SK-N-SH treated with all-trans-retinoic acid at 6 μM for 48 hours (cell line): ENCODE measurements at regions not wholly inside any gene's neighbourhood (a gene's known extent, or its start where the extent isn't known, plus 50 kb on each side); places are given as distances from the start of the nearest gene placed in this dataset.

Experiments
- ATAC-seq: fragments of 200-7000 bp; cut with Tn5 transposase; 3 replicates; pipeline ENCODE4 v1.9.1; 2020; ENCODE audit warnings: mild to moderate bottlenecking, moderate library complexity
- ARNTL ChIP-seq: fragments of 450-650 bp; formaldehyde crosslinking; IDR thresholded peaks from 2 replicates; pipeline ENCODE4 v1.5.0; 2020; ENCODE audit warnings: low read depth, mild to moderate bottlenecking, moderate library complexity, borderline replicate concordance
- BACH2 ChIP-seq: fragments of 250-450 bp; sonication (Bioruptor Pico); IDR thresholded peaks from 2 replicates; pipeline ENCODE4 v1.9.0; 2021; ENCODE audit warnings: mild to moderate bottlenecking, borderline replicate concordance
- CSDC2 ChIP-seq: fragments of 250-450 bp; sonication (Bioruptor Pico); IDR thresholded peaks from 2 replicates; pipeline ENCODE4 v1.5.0; 2020; ENCODE audit warnings: mild to moderate bottlenecking, moderate library complexity
- CSRNP3 ChIP-seq: fragments of 250-450 bp; sonication (Bioruptor Pico); IDR thresholded peaks from 2 replicates; pipeline ENCODE4 v1.5.1; 2021; ENCODE audit warnings: mild to moderate bottlenecking, moderate library complexity
- ESRRG ChIP-seq: fragments of 250-450 bp; sonication (Bioruptor Pico); IDR thresholded peaks from 2 replicates; pipeline ENCODE4 v1.6.1; 2021; ENCODE audit warnings: mild to moderate bottlenecking
- GLIS3 ChIP-seq: fragments of 250-450 bp; sonication (Bioruptor Pico); IDR thresholded peaks from 2 replicates; pipeline ENCODE4 v1.5.0; 2020; ENCODE audit warnings: mild to moderate bottlenecking, moderate library complexity
- OSR1 ChIP-seq: fragments of 250-450 bp; sonication (Bioruptor Pico); IDR thresholded peaks from 2 replicates; pipeline ENCODE4 v1.8.0; 2022; ENCODE audit warnings: moderate library complexity, mild to moderate bottlenecking, inconsistent platforms
- PATZ1 ChIP-seq: fragments of 250-450 bp; sonication (Bioruptor Pico); IDR thresholded peaks from 2 replicates; pipeline ENCODE4 v1.8.0; 2020; ENCODE audit warnings: mild to moderate bottlenecking, moderate library complexity, borderline replicate concordance
- POU6F1 ChIP-seq: fragments of 250-450 bp; sonication (Bioruptor Pico); IDR thresholded peaks from 2 replicates; pipeline ENCODE4 v1.8.0; 2021; ENCODE audit warnings: low read depth, mild to moderate bottlenecking, moderate library complexity, borderline replicate concordance
- PPARA ChIP-seq: fragments of 250-450 bp; sonication (Bioruptor Pico); IDR thresholded peaks from 2 replicates; pipeline ENCODE4 v1.5.0; 2020; ENCODE audit warnings: mild to moderate bottlenecking, borderline replicate concordance
- RARB ChIP-seq: fragments of 250-450 bp; sonication (Bioruptor Pico); IDR thresholded peaks from 2 replicates; pipeline ENCODE4 v1.8.0; 2021; ENCODE audit warnings: mild to moderate bottlenecking, moderate library complexity
- SNAI2 ChIP-seq: fragments of 250-450 bp; sonication (Bioruptor Pico); IDR thresholded peaks from 2 replicates; pipeline ENCODE4 v1.5.0; 2020; ENCODE audit warnings: mild to moderate bottlenecking, moderate library complexity
- TCF4 ChIP-seq: fragments of 250-450 bp; sonication (Bioruptor Pico); IDR thresholded peaks from 2 replicates; pipeline ENCODE4 v1.8.0; 2021; ENCODE audit warnings: mild to moderate bottlenecking, moderate library complexity, borderline replicate concordance
- TOX ChIP-seq: fragments of 250-450 bp; sonication (Bioruptor Pico); IDR thresholded peaks from 2 replicates; pipeline ENCODE4 v1.8.0; 2021; ENCODE audit warnings: mild to moderate bottlenecking, moderate library complexity, borderline replicate concordance
- ZC3H10 ChIP-seq: fragments of 250-450 bp; sonication (Bioruptor Pico); IDR thresholded peaks from 2 replicates; pipeline ENCODE4 v1.5.1; 2021; ENCODE audit warnings: mild to moderate bottlenecking, moderate library complexity
- ZFP30 ChIP-seq: fragments of 450-650 bp; formaldehyde crosslinking; IDR thresholded peaks from 2 replicates; pipeline ENCODE4 v1.5.0; 2022; ENCODE audit warnings: mild to moderate bottlenecking, moderate library complexity
- ZNF565 ChIP-seq: fragments of 450-650 bp; formaldehyde crosslinking; conservative IDR thresholded peaks from 2 replicates; pipeline ENCODE4 v1.5.0; 2020; ENCODE audit warnings: low read depth, mild to moderate bottlenecking, moderate library complexity
- ZNF70 ChIP-seq: fragments of 450-650 bp; formaldehyde crosslinking; IDR thresholded peaks from 2 replicates; pipeline ENCODE4 v1.5.0; 2020; ENCODE audit warnings: mild to moderate bottlenecking, moderate library complexity
- ZNF8 ChIP-seq: fragments of 450-650 bp; formaldehyde crosslinking; IDR thresholded peaks from 2 replicates; pipeline ENCODE4 v1.5.0; 2020; ENCODE audit warnings: mild to moderate bottlenecking, moderate library complexity
- TF ChIP-seq, protein P1 (sequence below): fragments of 250-450 bp; sonication (Bioruptor Pico); IDR thresholded peaks from 2 replicates; pipeline ENCODE4 v1.5.1; 2020; ENCODE audit warnings: low read depth, mild to moderate bottlenecking, moderate library complexity
- TF ChIP-seq, protein P2 (sequence below): fragments of 250-450 bp; sonication (Bioruptor Pico); IDR thresholded peaks from 2 replicates; pipeline ENCODE4 v1.5.0; 2020; ENCODE audit warnings: mild to moderate bottlenecking, moderate library complexity

- TF ChIP-seq POU6F1 (CRISPR knock-in tag) (no peak), GLIS3 (CRISPR knock-in tag) (no peak), ZFP30 (CRISPR knock-in tag) (no peak), ARNTL (CRISPR knock-in tag) (no peak), CSDC2 (CRISPR knock-in tag) (no peak), PPARA (no peak), RARB (CRISPR knock-in tag) (no peak), BACH2 (CRISPR knock-in tag) (no peak), PATZ1 (CRISPR knock-in tag) (no peak), SNAI2 (CRISPR knock-in tag) (no peak), ZC3H10 (no peak), OSR1 (CRISPR knock-in tag) (no peak), TOX (CRISPR knock-in tag) (no peak)
- TF ChIP-seq, protein P1, sequence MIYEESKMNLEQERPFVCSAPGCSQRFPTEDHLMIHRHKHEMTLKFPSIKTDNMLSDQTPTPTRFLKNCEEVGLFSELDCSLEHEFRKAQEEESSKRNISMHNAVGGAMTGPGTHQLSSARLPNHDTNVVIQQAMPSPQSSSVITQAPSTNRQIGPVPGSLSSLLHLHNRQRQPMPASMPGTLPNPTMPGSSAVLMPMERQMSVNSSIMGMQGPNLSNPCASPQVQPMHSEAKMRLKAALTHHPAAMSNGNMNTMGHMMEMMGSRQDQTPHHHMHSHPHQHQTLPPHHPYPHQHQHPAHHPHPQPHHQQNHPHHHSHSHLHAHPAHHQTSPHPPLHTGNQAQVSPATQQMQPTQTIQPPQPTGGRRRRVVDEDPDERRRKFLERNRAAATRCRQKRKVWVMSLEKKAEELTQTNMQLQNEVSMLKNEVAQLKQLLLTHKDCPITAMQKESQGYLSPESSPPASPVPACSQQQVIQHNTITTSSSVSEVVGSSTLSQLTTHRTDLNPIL (CRISPR knock-in tag): no peak
These were observed 128.6 kb downstream of the ZFP36L2 start for GRCh38 chr2:43097644-43098408.

GRCh38 chr2:43095533-43096295 lies 130.7 kb downstream of the ZFP36L2 start:
- TF ChIP-seq CSDC2 (CRISPR knock-in tag) (no peak), ESRRG (CRISPR knock-in tag) (no peak), BACH2 (CRISPR knock-in tag) (no peak), CSRNP3 (CRISPR knock-in tag) (no peak), ZFP30 (CRISPR knock-in tag) (no peak), ZNF8 (CRISPR knock-in tag) (no peak), SNAI2 (CRISPR knock-in tag) (no peak), ZC3H10 (no peak), ZNF70 (CRISPR knock-in tag) (no peak), OSR1 (CRISPR knock-in tag) (no peak), TCF4 (no peak), ARNTL (CRISPR knock-in tag) (no peak), ZNF565 (no peak)
- TF ChIP-seq, protein P2, sequence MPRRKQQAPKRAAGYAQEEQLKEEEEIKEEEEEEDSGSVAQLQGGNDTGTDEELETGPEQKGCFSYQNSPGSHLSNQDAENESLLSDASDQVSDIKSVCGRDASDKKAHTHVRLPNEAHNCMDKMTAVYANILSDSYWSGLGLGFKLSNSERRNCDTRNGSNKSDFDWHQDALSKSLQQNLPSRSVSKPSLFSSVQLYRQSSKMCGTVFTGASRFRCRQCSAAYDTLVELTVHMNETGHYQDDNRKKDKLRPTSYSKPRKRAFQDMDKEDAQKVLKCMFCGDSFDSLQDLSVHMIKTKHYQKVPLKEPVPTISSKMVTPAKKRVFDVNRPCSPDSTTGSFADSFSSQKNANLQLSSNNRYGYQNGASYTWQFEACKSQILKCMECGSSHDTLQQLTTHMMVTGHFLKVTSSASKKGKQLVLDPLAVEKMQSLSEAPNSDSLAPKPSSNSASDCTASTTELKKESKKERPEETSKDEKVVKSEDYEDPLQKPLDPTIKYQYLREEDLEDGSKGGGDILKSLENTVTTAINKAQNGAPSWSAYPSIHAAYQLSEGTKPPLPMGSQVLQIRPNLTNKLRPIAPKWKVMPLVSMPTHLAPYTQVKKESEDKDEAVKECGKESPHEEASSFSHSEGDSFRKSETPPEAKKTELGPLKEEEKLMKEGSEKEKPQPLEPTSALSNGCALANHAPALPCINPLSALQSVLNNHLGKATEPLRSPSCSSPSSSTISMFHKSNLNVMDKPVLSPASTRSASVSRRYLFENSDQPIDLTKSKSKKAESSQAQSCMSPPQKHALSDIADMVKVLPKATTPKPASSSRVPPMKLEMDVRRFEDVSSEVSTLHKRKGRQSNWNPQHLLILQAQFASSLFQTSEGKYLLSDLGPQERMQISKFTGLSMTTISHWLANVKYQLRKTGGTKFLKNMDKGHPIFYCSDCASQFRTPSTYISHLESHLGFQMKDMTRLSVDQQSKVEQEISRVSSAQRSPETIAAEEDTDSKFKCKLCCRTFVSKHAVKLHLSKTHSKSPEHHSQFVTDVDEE (CRISPR knock-in tag): no peak
- ATAC-seq: no peak

More at GRCh38 chr2:43097644-43098408, 128.6 kb downstream of the ZFP36L2 start:
- ATAC-seq: no peak
